Adrenal gland (tissue), 9 donors: ENCODE measurements at regions not wholly inside any gene's neighbourhood (a gene's known extent, or its start where the extent isn't known, plus 50 kb on each side); places are given as distances from the start of the nearest gene placed in this dataset.

ENCODE experiments used
- DNase-seq, 7 donors: peaks; one replicate each; pipeline ENCODE4 v3.0.0-alpha.2; 2019 to 2020
- H3K27ac ChIP-seq, 5 donors: fragments of 200-600 bp; sonication (generic) in 4 of 5; 1 replicate in 3 of 5; 2 replicates in 2 of 5; pipeline versions ENCODE4 v1.5.1 to v1.8.0; 2016 to 2020; ENCODE audit warnings: mild to moderate bottlenecking in 1 of 5
- H3K27me3 ChIP-seq: fragments of 200-600 bp; 2 replicates; pipeline ENCODE4 v1.8.0; 2021
- H3K36me3 ChIP-seq, 2 donors: fragments of 200-600 bp; replicated peaks in 1 of 2; 1 replicate in 1 of 2; 2 replicates in 1 of 2; pipeline versions ENCODE4 v1.5.1 to v1.8.0; 2018 to 2022
- H3K4me1 ChIP-seq, 2 donors: fragments of 200-600 bp; replicated peaks in 1 of 2; 1 replicate in 1 of 2; 2 replicates in 1 of 2; pipeline versions ENCODE4 v1.5.1 to v1.8.0; 2018 to 2021
- H3K4me3 ChIP-seq, 4 donors: fragments of 200-600 bp; sonication (generic) in 3 of 4; one replicate each; pipeline ENCODE4 v1.5.1; 2016 to 2018
- H3K9me3 ChIP-seq, 3 donors: fragments of 200-600 bp; sonication (generic) in 1 of 3; replicated peaks in 1 of 3; 1 replicate in 2 of 3; 2 replicates in 1 of 3; pipeline versions ENCODE4 v1.5.1 to v1.8.0; 2016 to 2021
- CTCF ChIP-seq, 6 experiments: fragments of 450-650 bp in 4 of 6; fragments of 200-600 bp in 2 of 6; sonication (generic) in 1 of 6; IDR thresholded peaks; 1 replicate in 5 of 6; 2 replicates in 1 of 6; pipeline versions ENCODE4 v1.5.1 to v1.8.0; 2016 to 2021; ENCODE audit warnings: antibody characterized with exemption in 6 of 6, mild to moderate bottlenecking in 2 of 6, moderate library complexity in 1 of 6
- POLR2A ChIP-seq, 2 donors: fragments of 450-650 bp; IDR thresholded peaks; one replicate each; pipeline ENCODE4 v1.6.1; 2017; ENCODE audit warnings: antibody characterized with exemption in 2 of 2, mild to moderate bottlenecking in 2 of 2, moderate library complexity in 1 of 2
- WGBS, 4 donors: extraction: QIAGEN DNeasy Blood & Tissue Kit in 2 of 4; methylation state at CpG; one replicate each; pipeline versions ENCODE4 v1.1.5 to v1.1.7; 2013 to 2017; 5-methylcytosine and 5-hydroxymethylcytosine counted together
- intact Hi-C, 2 donors: fragments of 100-400 bp; cut with DNase I; formaldehyde crosslinking; loops; one replicate each; pipeline versions ENCODE4 v1.14.1 to v1.15.0; 2022 to 2023
- donor health status: healthy with polysubstance abuse.
- donor health status: Bipolar disorder and iron deficiency.
- donor health status: DM: yes; HTN: yes; CAD: no.
- donor health status: DM: no; HTN: no; CAD: no.
- donor health status: DM: no; HTN: no; CAD: no.

GRCh38 chr20:40476461-40476860 lies 212.6 kb downstream of the MAFB start:
- H3K27me3 ChIP-seq: no peaks in the 10 kb centered on the region
- no peaks in the 10 kb centered on the region for H3K36me3 ChIP-seq
- 89 to 91% (median 89%) methylated on average over 3 of the region's 3 CpGs for WGBS, 4 donors
- intact Hi-C loops: no loop called here
- no peak overlapping the region for H3K27ac ChIP-seq
- TF ChIP-seq POLR2A (IDR thresholded peaks at IDR 0.05) (no peak), CTCF (IDR thresholded peaks at IDR 0.05) (no peak)
- no peak for DNase-seq
- H3K4me3 ChIP-seq: no peak overlapping the region
- no peaks in the 10 kb centered on the region for H3K9me3 ChIP-seq
- H3K4me1 ChIP-seq: no peaks in the 10 kb centered on the region

- H3K27ac ChIP-seq: no peak overlapping the region
- no peaks in the 10 kb centered on the region for H3K27me3 ChIP-seq
- WGBS, 4 donors: 58 to 76% (median 69%) methylated on average over 1 of the region's 1 CpG
- no peaks in the 10 kb centered on the region for H3K36me3 ChIP-seq
- H3K4me3 ChIP-seq: no peak overlapping the region
- no peaks in the 10 kb centered on the region for H3K4me1 ChIP-seq
- no peaks in the 10 kb centered on the region for H3K9me3 ChIP-seq
- TF ChIP-seq POLR2A (IDR thresholded peaks at IDR 0.05): no peak
- no peak for DNase-seq
- intact Hi-C loops: no loop called here
Observed at GRCh38 chr20:40472905-40473304, 216.1 kb downstream of the MAFB start.

GRCh38 chr20:40471261-40471629 lies 217.8 kb downstream of the MAFB start:
- WGBS, 4 donors: 81 to 92% (median 88%) methylated on average over 2 to 4 of the region's 4 CpGs
- Histone ChIP-seq H3K27me3 (no peaks in the 10 kb centered on the region), H3K9me3 (no peaks in the 10 kb centered on the region), H3K4me1 (no peaks in the 10 kb centered on the region), H3K27ac (peak overlapping the region in 1 of 5 donors; percentile 76), H3K4me3 (no peak overlapping the region), H3K36me3 (no peaks in the 10 kb centered on the region)
- intact Hi-C loops: no loop called here
- TF ChIP-seq CTCF (IDR thresholded peaks at IDR 0.05) (no peak), POLR2A (IDR thresholded peaks at IDR 0.05) (no peak)
- DNase-seq: no peak

GRCh38 chr20:40470445-40471260 lies 218.4 kb downstream of the MAFB start:
- TF ChIP-seq POLR2A (IDR thresholded peaks at IDR 0.05): no peak
- TF ChIP-seq CTCF (IDR thresholded peaks at IDR 0.05): no peak
- intact Hi-C loops: no loop called here
- no peaks in the 10 kb centered on the region for H3K36me3 ChIP-seq
- peak overlapping the region in 2 of 5 donors; percentile 41 to 76 for H3K27ac ChIP-seq
- H3K4me3 ChIP-seq: no peak overlapping the region
- no peaks in the 10 kb centered on the region for H3K27me3 ChIP-seq
- no peaks in the 10 kb centered on the region for H3K4me1 ChIP-seq
- peak in 5 of 7 donors; percentile 18 to 31 (median 28) for DNase-seq
- WGBS, 4 donors: 61 to 72% (median 68%) methylated on average over 12 to 14 of the region's 14 CpGs
- H3K9me3 ChIP-seq: no peaks in the 10 kb centered on the region

GRCh38 chr20:40468759-40469158 lies 220.3 kb downstream of the MAFB start:
- H3K4me3 ChIP-seq: no peak overlapping the region
- no peak for DNase-seq
- TF ChIP-seq CTCF (IDR thresholded peaks at IDR 0.05) (no peak), POLR2A (IDR thresholded peaks at IDR 0.05) (no peak)
- intact Hi-C loops: no loop called here
- H3K27me3 ChIP-seq: no peaks in the 10 kb centered on the region
- H3K4me1 ChIP-seq: no peaks in the 10 kb centered on the region
- WGBS, 4 donors: 88 to 97% (median 95%) methylated on average over 3 of the region's 3 CpGs
- H3K9me3 ChIP-seq: no peaks in the 10 kb centered on the region
- no peak overlapping the region for H3K27ac ChIP-seq
- H3K36me3 ChIP-seq: no peaks in the 10 kb centered on the region
